NB4 (cell line): ENCODE measurements at regions not wholly inside any gene's neighbourhood (a gene's known extent, or its start where the extent isn't known, plus 50 kb on each side); places are given as distances from the start of the nearest gene placed in this dataset.

Experiments
- DNase-seq: peaks from one replicate; pipeline ENCODE4 v3.0.0; 2010; ENCODE audit warnings: low read depth
- H3K4me3 ChIP-seq: one replicate; pipeline ENCODE4 v1.5.1; 2011; ENCODE audit warnings: mild to moderate bottlenecking, low read depth, low read length, moderate library complexity
- MYC ChIP-seq: IDR thresholded peaks from 2 replicates; pipeline ENCODE4 v1.6.1; 2011; ENCODE audit warnings: low read depth, low read length
- POLR2A ChIP-seq: IDR thresholded peaks from 2 replicates; pipeline ENCODE4 v1.6.1; 2011; ENCODE audit warnings: mild to moderate bottlenecking; ENCODE audit not compliant: insufficient read length; ENCODE audit errors: extremely low read depth
- TF ChIP-seq, protein P1 (sequence below): IDR thresholded peaks from one replicate; pipeline ENCODE4 v1.5.1; 2012; ENCODE audit warnings: low read depth, low read length
- TF ChIP-seq, protein P2 (sequence below): IDR thresholded peaks from 2 replicates; pipeline ENCODE4 v1.6.1; 2011; ENCODE audit warnings: low read depth, low read length

DNA sequence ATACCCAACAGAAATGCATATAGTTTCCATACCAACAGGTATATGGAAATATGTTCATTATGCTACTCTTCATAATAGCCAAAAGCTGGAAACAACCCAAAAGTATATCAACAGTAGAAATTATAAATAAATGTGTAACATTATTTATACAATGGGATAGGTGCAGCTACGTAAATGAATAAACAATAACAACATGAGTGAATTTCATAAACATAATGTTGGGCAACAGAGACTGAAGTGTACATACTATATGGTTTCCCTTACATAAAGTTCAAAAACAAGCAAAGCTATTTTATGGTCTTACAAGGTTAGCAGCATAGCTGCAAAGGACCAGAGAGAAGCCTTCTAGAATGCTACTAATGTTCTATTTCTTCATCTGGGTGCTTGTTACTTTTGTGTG lies 305.0 kb downstream of the INSC start:
- no peak overlapping the region for H3K4me3 ChIP-seq
- no peak for DNase-seq
- TF ChIP-seq, protein P1, sequence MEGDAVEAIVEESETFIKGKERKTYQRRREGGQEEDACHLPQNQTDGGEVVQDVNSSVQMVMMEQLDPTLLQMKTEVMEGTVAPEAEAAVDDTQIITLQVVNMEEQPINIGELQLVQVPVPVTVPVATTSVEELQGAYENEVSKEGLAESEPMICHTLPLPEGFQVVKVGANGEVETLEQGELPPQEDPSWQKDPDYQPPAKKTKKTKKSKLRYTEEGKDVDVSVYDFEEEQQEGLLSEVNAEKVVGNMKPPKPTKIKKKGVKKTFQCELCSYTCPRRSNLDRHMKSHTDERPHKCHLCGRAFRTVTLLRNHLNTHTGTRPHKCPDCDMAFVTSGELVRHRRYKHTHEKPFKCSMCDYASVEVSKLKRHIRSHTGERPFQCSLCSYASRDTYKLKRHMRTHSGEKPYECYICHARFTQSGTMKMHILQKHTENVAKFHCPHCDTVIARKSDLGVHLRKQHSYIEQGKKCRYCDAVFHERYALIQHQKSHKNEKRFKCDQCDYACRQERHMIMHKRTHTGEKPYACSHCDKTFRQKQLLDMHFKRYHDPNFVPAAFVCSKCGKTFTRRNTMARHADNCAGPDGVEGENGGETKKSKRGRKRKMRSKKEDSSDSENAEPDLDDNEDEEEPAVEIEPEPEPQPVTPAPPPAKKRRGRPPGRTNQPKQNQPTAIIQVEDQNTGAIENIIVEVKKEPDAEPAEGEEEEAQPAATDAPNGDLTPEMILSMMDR = no peak
- TF ChIP-seq MYC (no peak), POLR2A (no peak)
- TF ChIP-seq, protein P2, sequence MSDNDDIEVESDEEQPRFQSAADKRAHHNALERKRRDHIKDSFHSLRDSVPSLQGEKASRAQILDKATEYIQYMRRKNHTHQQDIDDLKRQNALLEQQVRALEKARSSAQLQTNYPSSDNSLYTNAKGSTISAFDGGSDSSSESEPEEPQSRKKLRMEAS = no peak

DNA sequence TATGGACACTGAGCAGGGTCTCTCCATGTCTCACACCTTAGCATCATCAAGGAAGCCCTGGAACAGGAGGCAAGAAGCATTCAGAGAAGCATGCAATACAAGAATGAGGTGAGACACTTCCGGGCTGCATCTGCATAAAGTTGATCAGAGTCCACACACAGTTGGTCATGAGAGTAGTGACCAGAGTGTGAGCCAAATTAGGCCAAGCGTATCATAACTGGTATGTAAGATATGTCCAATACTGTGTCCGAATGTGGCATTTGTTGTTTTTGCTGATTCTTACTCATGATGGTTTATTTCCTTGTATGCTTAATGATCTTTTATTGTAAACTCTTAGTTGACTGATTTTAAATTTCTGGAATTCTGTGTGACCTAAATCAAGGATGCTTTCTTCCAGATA lies 315.7 kb downstream of the INSC start:
- DNase-seq = no peak
- no peak overlapping the region for H3K4me3 ChIP-seq
- TF ChIP-seq, protein P1 = no peak
- TF ChIP-seq POLR2A = no peak
- TF ChIP-seq MYC = no peak
- TF ChIP-seq, protein P2 = no peak

DNA sequence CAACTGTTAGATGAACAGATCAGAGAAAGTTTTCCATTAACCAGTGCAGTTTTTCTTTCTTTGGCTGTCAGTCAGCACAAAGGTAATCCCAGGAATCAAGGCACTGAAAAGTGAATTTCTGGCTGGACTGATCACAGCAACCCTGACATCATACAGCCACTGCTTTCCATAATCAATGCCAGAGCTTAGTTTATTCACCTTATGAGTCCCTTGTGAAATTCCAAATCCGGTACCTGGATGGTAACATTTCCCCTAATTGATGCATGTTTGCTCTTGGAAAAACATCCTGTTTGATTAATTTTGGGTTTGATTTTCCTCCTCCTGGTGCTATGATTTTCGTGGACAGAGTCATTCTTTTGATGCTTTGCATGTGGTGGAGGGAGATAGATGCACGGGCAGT lies 319.8 kb downstream of the INSC start:
- no peak overlapping the region for H3K4me3 ChIP-seq
- no peak for DNase-seq
- TF ChIP-seq MYC = no peak
- TF ChIP-seq, protein P2 = no peak
- TF ChIP-seq, protein P1 = no peak
- no peak for TF ChIP-seq POLR2A

DNA sequence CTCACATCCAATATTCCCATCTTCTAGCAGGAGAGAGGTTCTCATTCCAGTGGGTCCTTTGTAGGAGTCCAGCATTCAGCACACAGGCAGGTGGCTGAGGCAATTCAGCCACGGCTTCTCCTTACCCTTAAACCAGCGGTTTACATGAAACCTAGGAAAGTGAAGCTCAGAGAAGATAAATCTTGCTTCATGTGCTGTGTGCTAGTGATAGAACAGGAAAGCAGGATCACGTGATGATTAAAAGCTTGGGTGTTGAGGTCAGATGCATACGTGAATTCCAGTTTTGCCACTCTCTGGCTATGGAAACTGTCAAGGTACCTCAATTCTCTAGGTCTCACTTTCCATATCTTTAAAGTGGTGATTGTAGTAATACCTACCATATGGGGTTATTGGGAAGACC lies 331.6 kb downstream of the INSC start:
- no peak overlapping the region for H3K4me3 ChIP-seq
- DNase-seq = no peak
- TF ChIP-seq, protein P1 = no peak
- TF ChIP-seq, protein P2 = no peak
- no peak for TF ChIP-seq POLR2A
- TF ChIP-seq MYC = no peak

DNA sequence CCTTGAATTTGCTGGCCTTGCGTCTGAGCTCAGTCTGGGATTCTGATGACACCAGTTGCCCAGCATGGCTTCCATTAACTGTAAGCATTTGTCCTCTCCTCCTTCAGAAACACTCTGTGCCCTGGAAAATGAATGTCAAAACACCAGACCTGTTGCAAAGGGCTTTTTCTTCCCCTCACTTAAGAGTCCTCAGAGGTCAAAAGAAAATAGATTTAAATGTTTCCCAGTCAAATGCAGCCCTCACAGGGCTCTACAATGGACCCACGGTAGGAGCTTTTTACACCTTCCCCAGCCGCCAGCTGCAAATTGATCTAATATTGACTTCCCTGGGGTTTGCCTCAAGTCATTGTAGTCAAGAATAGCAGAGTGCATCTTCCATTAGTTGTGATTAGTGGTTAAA lies 332.2 kb downstream of the INSC start:
- no peak for DNase-seq
- no peak for TF ChIP-seq MYC
- no peak for TF ChIP-seq POLR2A
- TF ChIP-seq, protein P2 = no peak
- TF ChIP-seq, protein P1 = no peak
- no peak overlapping the region for H3K4me3 ChIP-seq

DNA sequence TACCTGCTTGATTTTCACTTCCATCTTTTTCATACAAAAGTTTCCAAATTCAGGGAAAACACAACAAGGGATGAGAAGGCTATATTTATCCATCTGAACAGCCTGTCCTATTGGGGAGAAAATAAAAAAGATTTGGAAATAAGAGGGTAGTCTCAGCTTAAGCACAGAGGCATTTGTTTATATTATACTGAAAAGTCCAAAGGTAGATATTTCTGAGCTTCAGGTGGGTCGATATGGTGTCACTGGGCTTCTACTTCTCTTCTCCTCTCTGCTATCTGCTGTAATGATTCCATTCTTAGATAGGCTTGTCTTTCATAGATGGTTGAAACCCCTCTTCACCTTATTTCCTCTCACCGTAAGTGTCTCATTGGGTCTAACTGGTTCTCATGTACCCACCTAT lies 337.0 kb downstream of the INSC start:
- TF ChIP-seq, protein P2 = no peak
- no peak for TF ChIP-seq MYC
- TF ChIP-seq, protein P1 = no peak
- TF ChIP-seq POLR2A = no peak
- no peak for DNase-seq

More for the DNA sequence above, 337.0 kb downstream of the INSC start:
- H3K4me3 ChIP-seq = no peak overlapping the region
